Fibroblast of villous mesenchyme (primary cell): ENCODE measurements at regions not wholly inside any gene's neighbourhood (a gene's known extent, or its start where the extent isn't known, plus 50 kb on each side); places are given as distances from the start of the nearest gene placed in this dataset.
"Not testable (repeated sequence)": the region's sequence is repeated elsewhere in the genome, so short reads cannot be mapped to it uniquely, and the experiment has no call there.

Source experiments
- DNase-seq: peaks from one replicate; pipeline ENCODE4 v3.0.0-alpha.2; 2010; ENCODE audit warnings: low read depth
- H3K4me3 ChIP-seq: 2 replicates; pipeline ENCODE4 v1.5.1; 2011; ENCODE audit warnings: low read depth, mild to moderate bottlenecking, low read length
- CTCF ChIP-seq: IDR thresholded peaks from 2 replicates; pipeline ENCODE4 v1.5.1; 2012; ENCODE audit warnings: low read depth, mild to moderate bottlenecking, low read length; ENCODE audit not compliant: insufficient read depth

GRCh38 chrY:12271162-12271561 is 429.9 kb upstream of the USP9Y start:
- TF ChIP-seq CTCF = no peak

GRCh38 chrY:12285608-12286007 is 415.4 kb upstream of the USP9Y start:
- TF ChIP-seq CTCF = no peak
- H3K4me3 ChIP-seq = no peak overlapping the region
- DNase-seq = no peak

More at GRCh38 chrY:12271162-12271561, 429.9 kb upstream of the USP9Y start:
- H3K4me3 ChIP-seq = no peak overlapping the region
- no peak for DNase-seq

DNA sequence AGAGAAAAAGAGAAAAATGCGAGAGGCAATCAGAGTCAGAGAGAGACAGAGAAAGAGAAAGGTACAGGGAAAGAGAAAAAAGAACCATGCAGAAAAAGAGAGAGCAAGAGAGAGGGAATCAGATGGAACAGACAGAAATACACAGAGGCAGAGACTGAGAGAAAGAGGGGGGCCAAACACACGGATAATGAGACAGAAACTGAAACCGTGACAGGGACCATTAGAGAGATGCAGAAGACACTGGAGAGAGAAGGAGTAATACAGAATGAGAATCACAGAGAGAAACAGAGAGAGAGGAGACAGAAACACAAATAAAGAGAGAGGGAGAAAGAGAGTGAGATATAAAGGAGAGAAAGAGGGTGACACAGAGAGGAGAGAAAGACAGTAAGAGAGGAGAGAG is 412.1 kb upstream of the USP9Y start:
- H3K4me3 ChIP-seq = no peak overlapping the region
- no peak for TF ChIP-seq CTCF
- DNase-seq = no peak

GRCh38 chrY:12289415-12289814 is 411.6 kb upstream of the USP9Y start:
- no peak for DNase-seq
- no peak overlapping the region for H3K4me3 ChIP-seq
- TF ChIP-seq CTCF = no peak

DNA sequence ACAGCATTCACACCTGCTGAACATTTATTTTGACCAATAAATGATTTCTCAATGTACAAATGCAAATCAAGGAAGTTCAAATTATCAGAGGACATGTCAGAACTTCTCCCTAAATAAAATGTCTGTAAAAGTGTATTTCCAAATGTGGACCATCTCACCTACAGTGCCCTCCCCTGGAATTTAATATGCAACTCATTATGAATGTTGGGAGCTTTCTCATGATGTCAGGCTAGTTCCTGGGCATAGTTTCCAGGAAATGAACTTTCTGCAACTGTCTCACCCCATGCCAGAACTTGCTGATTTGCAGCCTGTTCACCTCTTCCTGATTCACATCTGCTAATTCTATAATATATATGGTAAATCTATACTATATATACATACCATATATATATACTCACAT is 408.5 kb upstream of the USP9Y start:
- no peak for DNase-seq
- TF ChIP-seq CTCF = no peak
- no peak overlapping the region for H3K4me3 ChIP-seq

DNA sequence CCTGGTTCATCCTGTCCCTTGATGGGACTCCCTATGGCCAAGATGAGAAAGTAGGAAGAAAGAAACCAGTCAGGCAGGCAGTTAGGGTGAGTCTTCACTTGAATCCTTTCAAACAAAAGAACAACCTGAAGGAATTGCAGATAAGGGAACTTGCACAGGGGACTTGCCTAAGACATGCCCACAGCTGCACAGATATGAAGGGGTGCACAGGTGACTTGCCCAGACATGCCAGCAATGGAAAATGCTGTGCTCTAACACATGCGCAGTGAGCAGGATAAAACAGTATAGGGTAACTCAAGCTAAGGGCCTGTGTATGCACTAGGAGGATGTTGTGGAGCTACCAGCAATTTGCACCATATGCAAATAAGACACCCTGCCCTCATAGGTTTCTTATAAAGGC is 404.6 kb upstream of the USP9Y start:
- TF ChIP-seq CTCF = no peak
- no peak overlapping the region for H3K4me3 ChIP-seq
- no peak for DNase-seq

DNA sequence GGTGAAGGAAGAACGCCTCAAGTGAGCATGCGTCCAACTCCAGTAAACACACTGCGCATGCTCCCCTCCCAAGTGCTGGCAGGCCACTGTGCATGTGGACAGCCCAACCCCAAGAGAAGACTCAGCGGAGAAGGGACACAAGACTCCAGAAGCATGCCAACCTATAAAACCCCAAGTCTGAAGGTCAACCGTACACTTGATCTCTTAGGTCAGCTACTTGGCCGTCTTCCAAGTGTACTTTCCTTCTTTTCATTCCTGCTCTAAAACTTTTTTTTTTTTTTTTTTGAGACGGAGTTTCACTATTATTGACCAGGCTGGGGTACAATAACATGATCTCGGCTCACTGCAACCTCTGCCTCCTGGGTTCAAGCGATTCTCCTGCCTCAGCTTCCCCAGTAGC is 401.2 kb upstream of the USP9Y start:
- not testable (repeated sequence) for DNase-seq

DNA sequence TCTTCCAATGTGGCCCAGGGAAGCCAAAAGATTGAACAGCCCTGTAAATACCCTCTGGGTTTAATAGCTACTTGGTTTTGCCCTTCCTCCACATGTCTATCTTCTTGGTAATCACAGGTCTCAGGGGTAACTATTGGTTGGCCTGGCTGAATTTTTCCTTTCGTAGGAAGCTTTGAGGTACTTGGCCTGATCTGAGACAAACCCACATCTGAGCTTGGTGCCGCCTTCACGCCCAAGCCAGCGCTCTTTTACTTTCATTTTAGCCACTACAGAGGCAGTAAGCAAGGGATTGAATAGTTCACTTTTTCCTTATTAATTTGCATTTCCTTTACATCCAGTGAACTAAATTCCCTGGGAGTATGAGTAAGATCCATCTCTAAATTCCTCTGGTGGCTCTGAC is 397.6 kb upstream of the USP9Y start:
- TF ChIP-seq CTCF = no peak
- DNase-seq = no peak
- H3K4me3 ChIP-seq = no peak overlapping the region

More for the DNA sequence above, 401.2 kb upstream of the USP9Y start:
- H3K4me3 ChIP-seq = not testable (repeated sequence)
